NB4 (cell line): ENCODE measurements at regions not wholly inside any gene's neighbourhood (a gene's known extent, or its start where the extent isn't known, plus 50 kb on each side); places are given as distances from the start of the nearest gene placed in this dataset.

Experiments
- CTCF ChIP-seq: IDR thresholded peaks from one replicate; pipeline ENCODE4 v1.5.1; 2012; ENCODE audit warnings: low read depth, low read length
- MAX ChIP-seq: IDR thresholded peaks from 2 replicates; pipeline ENCODE4 v1.6.1; 2011; ENCODE audit warnings: low read depth, low read length
- POLR2A ChIP-seq: IDR thresholded peaks from 2 replicates; pipeline ENCODE4 v1.6.1; 2011; ENCODE audit warnings: mild to moderate bottlenecking; ENCODE audit not compliant: insufficient read length; ENCODE audit errors: extremely low read depth

GRCh38 chr3:87367736-87368135 is 91.4 kb upstream of the POU1F1 start:
- TF ChIP-seq POLR2A: no peak
- TF ChIP-seq CTCF: no peak
- TF ChIP-seq MAX: no peak
